Astrocyte (in vitro differentiated cells and primary cell): ENCODE measurements at regions not wholly inside any gene's neighbourhood (a gene's known extent, or its start where the extent isn't known, plus 50 kb on each side); places are given as distances from the start of the nearest gene placed in this dataset.

Source experiments
- EZH2 ChIP-seq: IDR thresholded peaks from 2 replicates; pipeline ENCODE4 v1.6.1; 2012; ENCODE audit warnings: mild to moderate bottlenecking, low read length, inconsistent platforms; ENCODE audit not compliant: insufficient read depth
- TF ChIP-seq, protein P1 (sequence below): IDR thresholded peaks from 2 replicates; pipeline ENCODE4 v1.5.1; 2011; ENCODE audit warnings: low read depth, mild to moderate bottlenecking, inconsistent platforms, low read length, moderate library complexity; ENCODE audit not compliant: insufficient read depth

GRCh38 chr1:82090104-82090503 lies 289.4 kb downstream of the ADGRL2 start:
- TF ChIP-seq, protein P1, sequence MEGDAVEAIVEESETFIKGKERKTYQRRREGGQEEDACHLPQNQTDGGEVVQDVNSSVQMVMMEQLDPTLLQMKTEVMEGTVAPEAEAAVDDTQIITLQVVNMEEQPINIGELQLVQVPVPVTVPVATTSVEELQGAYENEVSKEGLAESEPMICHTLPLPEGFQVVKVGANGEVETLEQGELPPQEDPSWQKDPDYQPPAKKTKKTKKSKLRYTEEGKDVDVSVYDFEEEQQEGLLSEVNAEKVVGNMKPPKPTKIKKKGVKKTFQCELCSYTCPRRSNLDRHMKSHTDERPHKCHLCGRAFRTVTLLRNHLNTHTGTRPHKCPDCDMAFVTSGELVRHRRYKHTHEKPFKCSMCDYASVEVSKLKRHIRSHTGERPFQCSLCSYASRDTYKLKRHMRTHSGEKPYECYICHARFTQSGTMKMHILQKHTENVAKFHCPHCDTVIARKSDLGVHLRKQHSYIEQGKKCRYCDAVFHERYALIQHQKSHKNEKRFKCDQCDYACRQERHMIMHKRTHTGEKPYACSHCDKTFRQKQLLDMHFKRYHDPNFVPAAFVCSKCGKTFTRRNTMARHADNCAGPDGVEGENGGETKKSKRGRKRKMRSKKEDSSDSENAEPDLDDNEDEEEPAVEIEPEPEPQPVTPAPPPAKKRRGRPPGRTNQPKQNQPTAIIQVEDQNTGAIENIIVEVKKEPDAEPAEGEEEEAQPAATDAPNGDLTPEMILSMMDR: peak; percentile 30
- TF ChIP-seq EZH2: no peak
